ENCODE measurements at regions not wholly inside any gene's neighbourhood (a gene's known extent, or its start where the extent isn't known, plus 50 kb on each side); places are given as distances from the start of the nearest gene placed in this dataset.

- POLR2A ChIA-PET, result no interaction called here
- CTCF ChIA-PET, result no interaction called here
These were observed 201.3 kb upstream of the OR4E1 start for GRCh38 chr14:21874946-21875345.

GRCh38 chr14:21874167-21874566 is 200.5 kb upstream of the OR4E1 start:
- Histone ChIP-seq H3K9me2 (ENCODE audit: insufficient read depth) (no peaks in the 10 kb centered on the region), H2AFZ (ENCODE audit: low read depth, low read length, poor library complexity, severe bottlenecking) (no peak overlapping the region), H3K27me3 (ENCODE audit: insufficient read depth, low read length) (peaks cover 48% of the 10 kb centered on the region), H3K4me3 (replicated peaks in 1 of 2; ENCODE audit: low read depth in 1 of 2, low read length in 2 of 2) (no peak overlapping the region), H3K9ac (ENCODE audit: low read length) (no peak overlapping the region), H3K4me1 (ENCODE audit: control insufficient read depth in 1 of 2, insufficient read depth in 2 of 2, low read length in 2 of 2) (no peaks in the 10 kb centered on the region), H3K36me3 (ENCODE audit: control insufficient read depth in 1 of 2, insufficient read depth in 2 of 2, low read length in 2 of 2) (no peaks in the 10 kb centered on the region), H3K9me3 (ENCODE audit: control insufficient read depth in 1 of 2, insufficient read depth in 1 of 2, low read depth in 1 of 2, low read length in 2 of 2) (no peaks in the 10 kb centered on the region), H3K79me2 (ENCODE audit: insufficient read depth, low read length) (no peaks in the 10 kb centered on the region), H3K27ac (ENCODE audit: low read depth, low read length) (no peak overlapping the region), H4K20me1 (ENCODE audit: insufficient read depth) (no peaks in the 10 kb centered on the region), H3K4me2 (ENCODE audit: low read length) (no peak overlapping the region)
- ChIA-PET RAD21 (ENCODE audit: low non-redundant PET in 1 of 2, low total read pairs in 2 of 2, uncharacterized antibody in 2 of 2, unreplicated experiment in 2 of 2) (no interaction called here), CTCF (no interaction called here), POLR2A (no interaction called here)
- intact Hi-C loops (cut with micrococcal nuclease), result no loop called here
- no peak for DNase-seq (ENCODE audit: low read depth, low spot score)
- TF ChIP-seq EZH2phosphoT487 (IDR thresholded peaks at IDR 0.05; ENCODE audit: borderline replicate concordance) (no peak), CBX3 (IDR thresholded peaks at IDR 0.05; ENCODE audit: low read depth) (no peak), YY1 (IDR thresholded peaks at IDR 0.05; ENCODE audit: extremely low read depth, insufficient replicate concordance, low read depth, low read length) (no peak), ELF1 (IDR thresholded peaks at IDR 0.05; ENCODE audit: borderline replicate concordance, low read depth) (no peak), EZH2 (IDR thresholded peaks at IDR 0.05) (no peak), JUND (IDR thresholded peaks at IDR 0.05) (no peak), POLR2A (IDR thresholded peaks at IDR 0.05; ENCODE audit: borderline replicate concordance, extremely low read depth, insufficient read depth, insufficient read length) (no peak), SRF (IDR thresholded peaks at IDR 0.05; ENCODE audit: low read depth) (no peak), CEBPB (IDR thresholded peaks at IDR 0.05; ENCODE audit: low read depth) (no peak), SIN3A (IDR thresholded peaks at IDR 0.05; ENCODE audit: low read depth) (no peak), TCF7L2 (IDR thresholded peaks at IDR 0.05; ENCODE audit: borderline replicate concordance, extremely low read depth, insufficient read depth, insufficient read length) (no peak)
- TF ChIP-seq, protein P1, sequence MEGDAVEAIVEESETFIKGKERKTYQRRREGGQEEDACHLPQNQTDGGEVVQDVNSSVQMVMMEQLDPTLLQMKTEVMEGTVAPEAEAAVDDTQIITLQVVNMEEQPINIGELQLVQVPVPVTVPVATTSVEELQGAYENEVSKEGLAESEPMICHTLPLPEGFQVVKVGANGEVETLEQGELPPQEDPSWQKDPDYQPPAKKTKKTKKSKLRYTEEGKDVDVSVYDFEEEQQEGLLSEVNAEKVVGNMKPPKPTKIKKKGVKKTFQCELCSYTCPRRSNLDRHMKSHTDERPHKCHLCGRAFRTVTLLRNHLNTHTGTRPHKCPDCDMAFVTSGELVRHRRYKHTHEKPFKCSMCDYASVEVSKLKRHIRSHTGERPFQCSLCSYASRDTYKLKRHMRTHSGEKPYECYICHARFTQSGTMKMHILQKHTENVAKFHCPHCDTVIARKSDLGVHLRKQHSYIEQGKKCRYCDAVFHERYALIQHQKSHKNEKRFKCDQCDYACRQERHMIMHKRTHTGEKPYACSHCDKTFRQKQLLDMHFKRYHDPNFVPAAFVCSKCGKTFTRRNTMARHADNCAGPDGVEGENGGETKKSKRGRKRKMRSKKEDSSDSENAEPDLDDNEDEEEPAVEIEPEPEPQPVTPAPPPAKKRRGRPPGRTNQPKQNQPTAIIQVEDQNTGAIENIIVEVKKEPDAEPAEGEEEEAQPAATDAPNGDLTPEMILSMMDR (IDR thresholded peaks at IDR 0.05 in 2 of 3, conservative IDR thresholded peaks at IDR 0.05 in 1 of 3; ENCODE audit: borderline replicate concordance in 1 of 3, insufficient read depth in 1 of 3, low read depth in 2 of 3, low read length in 2 of 3), result no peak
- no peak for ATAC-seq
- BruUV-seq (replicated peaks), result no TSS peak

More at GRCh38 chr14:21874946-21875345, 201.3 kb upstream of the OR4E1 start:
- no peak for DNase-seq (ENCODE audit: low read depth, low spot score)
- Histone ChIP-seq H3K79me2 (ENCODE audit: insufficient read depth, low read length) (no peaks in the 10 kb centered on the region), H3K9me3 (ENCODE audit: control insufficient read depth in 1 of 2, insufficient read depth in 1 of 2, low read depth in 1 of 2, low read length in 2 of 2) (no peaks in the 10 kb centered on the region), H3K4me2 (ENCODE audit: low read length) (no peak overlapping the region), H3K9ac (ENCODE audit: low read length) (no peak overlapping the region), H3K4me3 (replicated peaks in 1 of 2; ENCODE audit: low read depth in 1 of 2, low read length in 2 of 2) (no peak overlapping the region), H2AFZ (ENCODE audit: low read depth, low read length, poor library complexity, severe bottlenecking) (no peak overlapping the region), H3K36me3 (ENCODE audit: control insufficient read depth in 1 of 2, insufficient read depth in 2 of 2, low read length in 2 of 2) (no peaks in the 10 kb centered on the region), H3K9me2 (ENCODE audit: insufficient read depth) (no peaks in the 10 kb centered on the region), H3K27ac (ENCODE audit: low read depth, low read length) (no peak overlapping the region), H4K20me1 (ENCODE audit: insufficient read depth) (no peaks in the 10 kb centered on the region), H3K27me3 (ENCODE audit: insufficient read depth, low read length) (peaks cover 48% of the 10 kb centered on the region), H3K4me1 (ENCODE audit: control insufficient read depth in 1 of 2, insufficient read depth in 2 of 2, low read length in 2 of 2) (no peaks in the 10 kb centered on the region)
- no TSS peak for BruUV-seq (replicated peaks)
- RAD21 ChIA-PET (ENCODE audit: low non-redundant PET in 1 of 2, low total read pairs in 2 of 2, uncharacterized antibody in 2 of 2, unreplicated experiment in 2 of 2), result no interaction called here
- intact Hi-C loops (cut with micrococcal nuclease), result no loop called here
- no peak for TF ChIP-seq ZBTB33 (IDR thresholded peaks at IDR 0.05; ENCODE audit: extremely low read depth, insufficient replicate concordance, low read length)
- ATAC-seq, result no peak
